Urinary bladder (tissue), 3 donors: ENCODE measurements at regions not wholly inside any gene's neighbourhood (a gene's known extent, or its start where the extent isn't known, plus 50 kb on each side); places are given as distances from the start of the nearest gene placed in this dataset.
"Not testable (repeated sequence)": the region's sequence is repeated elsewhere in the genome, so short reads cannot be mapped to it uniquely, and the experiment has no call there.

ENCODE experiments used
- DNase-seq: peaks from one replicate; pipeline ENCODE4 v3.0.0-alpha.2; 2015; ENCODE audit errors: extremely low spot score
- H3K27ac ChIP-seq: one replicate; pipeline ENCODE4 v1.5.1; 2013; ENCODE audit warnings: low read depth, mild to moderate bottlenecking, moderate library complexity
- H3K36me3 ChIP-seq: one replicate; pipeline ENCODE4 v1.6.1; 2013; ENCODE audit warnings: mild to moderate bottlenecking, moderate library complexity; ENCODE audit not compliant: insufficient read depth
- H3K4me1 ChIP-seq: one replicate; pipeline ENCODE4 v1.6.1; 2013; ENCODE audit warnings: mild to moderate bottlenecking, moderate library complexity; ENCODE audit not compliant: insufficient read depth
- H3K4me3 ChIP-seq: one replicate; pipeline ENCODE4 v1.5.1; 2013; ENCODE audit warnings: low read depth, low read length
- WGBS: extraction: QIAGEN DNeasy Blood & Tissue Kit; methylation state at CpG from one replicate; pipeline ENCODE4 v1.1.7; 2013; 5-methylcytosine and 5-hydroxymethylcytosine counted together
- donor health status: healthy with polysubstance abuse.
- donor health status: healthy.

DNA sequence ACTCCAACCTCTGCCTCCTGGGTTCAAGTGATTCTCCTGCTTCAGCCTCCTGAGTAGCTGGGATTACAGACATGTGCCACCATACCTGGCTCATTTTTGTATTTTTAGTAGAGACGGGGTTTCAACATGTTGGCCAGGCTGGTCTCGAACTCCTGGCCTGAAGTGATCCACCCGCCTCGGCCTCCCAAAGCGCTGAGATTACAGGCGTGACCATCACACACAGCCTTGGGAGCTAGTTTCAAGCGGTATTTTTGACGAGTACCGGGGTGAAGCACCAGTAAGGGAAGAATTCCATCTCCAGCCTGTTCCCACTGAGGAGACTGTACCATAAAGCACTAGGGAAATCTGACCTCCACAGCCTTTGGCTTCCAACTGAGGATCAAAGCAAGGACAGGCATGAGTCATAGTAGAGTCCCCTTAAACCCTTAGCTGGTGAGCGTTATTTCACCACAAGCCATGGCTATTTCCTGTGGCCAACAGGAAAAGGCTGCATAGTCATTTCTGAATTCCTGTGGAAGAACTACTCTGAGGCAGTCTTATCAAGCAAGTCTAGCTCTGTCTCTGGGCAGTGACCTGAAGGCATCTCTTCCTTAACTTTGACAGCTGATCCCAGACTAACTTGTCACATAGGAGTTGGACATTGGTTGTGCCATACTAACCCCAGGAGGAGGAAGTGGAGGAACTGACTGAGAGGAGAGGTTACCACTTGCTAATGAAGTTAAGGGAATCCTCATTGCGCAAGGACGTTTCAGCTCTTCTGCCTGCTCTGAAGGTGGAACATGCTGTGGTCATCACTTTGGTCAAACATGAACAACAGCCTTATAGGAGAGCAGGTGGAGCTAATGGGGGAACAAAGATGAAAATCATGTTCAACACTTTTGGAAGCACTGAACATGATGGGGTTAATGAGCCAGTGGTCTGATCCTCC, 85.8 kb upstream of the DMRT1 start:
- Histone ChIP-seq H3K27ac (no peak overlapping the region), H3K36me3 (no peaks in the 10 kb centered on the region), H3K4me1 (peaks cover 2% of the 10 kb centered on the region), H3K4me3 (no peak overlapping the region)
- DNase-seq = no peak
- 87% methylated on average over 12 of the region's 12 CpGs for WGBS

DNA sequence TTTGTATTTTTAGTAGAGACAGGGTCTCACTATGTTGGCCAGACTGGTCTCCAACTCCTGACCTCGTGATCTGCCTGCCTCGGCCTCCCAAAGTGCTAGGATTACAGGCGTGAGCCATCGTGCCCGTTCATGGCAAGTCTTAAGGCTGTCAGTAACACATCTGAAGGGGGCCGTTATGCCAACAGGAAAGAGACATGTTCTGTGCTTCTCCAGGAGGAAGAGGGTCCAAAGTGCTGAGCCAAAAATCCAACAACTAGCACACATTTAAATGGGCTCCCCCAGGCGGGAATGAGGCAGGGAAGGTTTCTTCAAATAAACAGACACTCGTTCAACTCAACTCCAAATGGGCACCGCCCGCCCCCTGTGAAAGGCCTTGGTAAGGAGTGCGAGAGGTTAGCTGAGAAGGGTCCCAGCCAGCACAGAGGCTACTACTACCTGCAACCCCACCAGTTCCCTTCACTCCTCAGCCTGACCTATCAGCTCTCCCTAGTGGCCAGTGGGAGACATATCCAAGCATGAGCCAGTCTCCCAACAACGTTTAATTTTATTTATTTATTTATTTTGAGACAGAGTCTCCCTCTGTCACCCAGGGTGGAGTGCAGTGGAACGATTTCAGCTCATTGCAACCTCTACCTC, 84.1 kb upstream of the DMRT1 start:
- WGBS = 74% methylated on average over 13 of the region's 13 CpGs
- Histone ChIP-seq H3K4me3 (no peak overlapping the region), H3K27ac (no peak overlapping the region), H3K4me1 (peaks cover 2% of the 10 kb centered on the region), H3K36me3 (no peaks in the 10 kb centered on the region)
- no peak for DNase-seq

DNA sequence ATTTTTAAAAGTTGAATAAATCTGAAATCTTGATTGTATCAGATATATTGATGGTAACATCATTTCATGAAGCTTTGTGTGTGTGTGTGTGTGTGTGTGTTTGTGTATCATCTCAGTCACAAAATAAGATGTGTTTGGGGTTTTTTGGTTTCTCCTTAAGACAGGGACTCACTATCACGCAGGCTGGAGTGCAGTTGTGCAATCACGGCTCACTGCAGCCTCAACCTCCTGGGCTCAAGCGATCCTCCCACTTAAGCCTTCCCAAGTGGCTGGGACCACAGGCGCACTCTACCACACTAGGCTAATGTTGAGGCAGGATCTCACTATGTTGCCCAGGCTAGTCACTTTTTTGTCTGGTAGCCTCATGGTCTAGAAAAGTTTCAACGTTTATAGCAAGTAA, 83.4 kb upstream of the DMRT1 start:
- WGBS = 93% methylated on average over 5 of the region's 5 CpGs

DNA sequence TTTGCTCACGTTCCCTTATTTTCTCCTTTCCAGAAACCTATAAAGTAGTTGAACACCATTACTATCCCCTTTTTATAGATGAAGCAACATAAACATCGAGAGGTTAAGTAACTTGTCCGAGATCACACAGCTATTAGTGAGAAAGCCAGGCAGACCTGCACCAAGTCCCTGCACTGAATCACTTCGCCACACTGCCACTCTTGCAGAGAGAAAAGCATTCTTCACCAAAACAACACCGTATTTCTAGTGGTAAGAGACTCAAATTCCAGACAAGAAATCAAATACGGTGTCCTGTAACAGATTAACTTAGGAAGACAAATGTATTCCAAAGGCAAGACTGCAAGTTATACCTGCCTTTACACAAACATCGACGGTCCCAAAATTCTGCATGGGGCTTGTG, 82.0 kb upstream of the DMRT1 start:
- WGBS = 80% methylated on average over 8 of the region's 8 CpGs
- peaks cover 2% of the 10 kb centered on the region for H3K4me1 ChIP-seq
- DNase-seq = no peak
- H3K36me3 ChIP-seq = no peaks in the 10 kb centered on the region
- no peak overlapping the region for H3K27ac ChIP-seq
- H3K4me3 ChIP-seq = no peak overlapping the region

More for the DNA sequence above, 83.4 kb upstream of the DMRT1 start:
- Histone ChIP-seq H3K4me1 (peaks cover 2% of the 10 kb centered on the region), H3K36me3 (no peaks in the 10 kb centered on the region), H3K4me3 (no peak overlapping the region), H3K27ac (no peak overlapping the region)
- no peak for DNase-seq

DNA sequence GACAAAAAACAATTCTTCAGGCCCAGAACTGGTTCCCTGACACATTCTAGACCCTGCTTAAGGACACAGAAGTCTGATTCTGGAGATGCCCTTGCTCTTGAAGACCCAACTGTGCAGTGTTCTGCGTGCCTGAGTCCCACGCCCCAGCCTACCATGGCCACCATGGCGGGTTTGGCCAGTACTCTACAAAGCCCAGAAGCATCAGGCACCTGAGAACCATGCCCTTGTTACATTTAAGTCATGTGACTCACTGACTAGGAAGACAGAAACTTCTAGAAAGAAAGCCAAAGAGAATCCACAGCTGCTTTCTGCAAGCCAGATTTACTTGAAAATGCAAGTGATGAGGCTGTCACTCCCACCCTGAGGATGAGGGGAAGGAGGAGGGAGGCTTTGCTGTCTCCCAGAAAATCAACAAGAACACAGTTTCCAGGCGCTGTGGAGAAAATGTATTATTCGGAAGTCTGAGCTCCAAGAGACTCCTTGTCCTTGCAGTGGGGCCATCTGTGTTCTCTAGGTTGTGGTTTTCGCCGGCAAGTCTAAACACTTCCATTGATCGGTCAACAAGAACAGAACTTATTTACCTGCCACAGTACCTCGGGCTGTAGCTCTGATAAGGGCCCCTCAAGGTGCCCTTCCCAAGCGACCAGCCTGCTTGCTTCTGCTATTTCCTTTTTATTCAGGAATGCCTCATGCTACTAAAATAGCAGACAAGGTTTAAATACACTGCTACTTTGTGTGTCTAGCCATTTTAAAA, 81.3 kb upstream of the DMRT1 start:
- peaks cover 2% of the 10 kb centered on the region for H3K4me1 ChIP-seq

DNA sequence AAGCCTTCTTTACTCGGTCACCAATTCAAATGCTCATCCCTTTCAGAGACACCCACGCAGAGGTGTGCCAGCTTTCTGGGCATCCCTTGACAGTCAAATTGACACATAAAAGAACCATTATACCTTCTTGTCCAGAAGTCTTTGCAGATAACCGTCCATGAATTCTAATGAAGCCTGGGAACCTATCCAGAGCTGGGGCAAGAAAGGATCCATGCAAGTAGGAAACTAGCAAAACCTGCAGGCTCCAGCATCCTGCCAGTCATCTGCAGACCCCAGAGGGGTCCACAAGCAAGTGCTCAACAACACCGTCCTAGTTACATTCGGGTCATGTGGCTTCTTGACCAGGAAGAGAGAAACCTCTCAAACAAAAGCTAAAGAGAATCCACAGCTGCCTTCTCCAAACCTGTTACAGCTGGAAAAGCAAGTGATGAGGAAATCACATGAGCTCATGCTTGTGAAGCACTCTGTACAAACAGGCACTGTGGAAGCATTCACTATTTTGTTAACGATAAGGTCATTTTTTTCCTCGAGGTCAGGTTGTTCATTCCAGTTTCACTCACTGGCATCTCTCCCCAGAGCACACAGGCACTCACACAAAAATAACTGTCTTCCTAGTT, 80.2 kb upstream of the DMRT1 start:
- no peak for DNase-seq
- H3K4me3 ChIP-seq = no peak overlapping the region
- no peak overlapping the region for H3K27ac ChIP-seq
- peaks cover under 1% of the 10 kb centered on the region for H3K4me1 ChIP-seq
- no peaks in the 10 kb centered on the region for H3K36me3 ChIP-seq
- WGBS = 72% methylated on average over 7 of the region's 7 CpGs

More for the DNA sequence above, 81.3 kb upstream of the DMRT1 start:
- H3K27ac ChIP-seq = no peak overlapping the region
- WGBS = 88% methylated on average over 10 of the region's 10 CpGs
- no peak overlapping the region for H3K4me3 ChIP-seq
- H3K36me3 ChIP-seq = no peaks in the 10 kb centered on the region
- no peak for DNase-seq

DNA sequence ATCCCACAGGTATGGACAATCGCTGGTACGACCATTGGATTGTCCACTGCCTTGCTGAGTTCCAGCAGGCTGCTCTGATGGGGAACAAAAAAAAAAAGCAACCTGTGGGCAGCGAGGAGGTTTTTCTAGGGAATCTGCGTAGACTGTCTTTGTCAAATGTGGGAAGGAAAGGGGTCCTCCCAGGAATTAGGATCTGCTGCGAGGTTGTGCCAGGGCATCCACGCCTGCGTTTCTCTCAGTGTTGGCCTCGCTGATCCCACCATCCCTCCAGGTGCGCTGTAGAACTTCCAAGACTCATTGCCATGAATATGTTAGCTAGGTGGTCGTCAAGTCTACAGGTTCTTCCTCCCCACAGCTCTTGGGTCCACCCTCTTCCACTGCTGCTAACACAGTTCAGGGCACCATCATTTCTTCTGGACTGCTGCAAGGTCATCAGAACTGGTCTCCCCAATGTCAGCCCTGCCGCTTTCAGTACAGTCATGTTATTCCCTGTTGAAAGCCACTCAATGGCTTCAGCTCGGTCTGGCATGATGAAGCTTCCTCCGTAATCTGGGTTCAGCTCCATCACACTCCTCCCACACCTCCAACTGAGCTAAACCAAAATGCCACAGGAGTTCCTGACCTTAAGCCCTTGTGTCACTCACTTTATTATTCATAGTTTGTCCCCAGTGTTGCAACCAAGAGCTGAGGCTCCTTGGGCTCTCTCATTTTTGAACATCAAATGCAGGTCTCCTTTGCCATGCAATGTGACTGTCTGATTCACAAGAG, 79.5 kb upstream of the DMRT1 start:
- Histone ChIP-seq H3K27ac (no peak overlapping the region), H3K36me3 (no peaks in the 10 kb centered on the region), H3K4me3 (no peak overlapping the region), H3K4me1 (peaks cover 2% of the 10 kb centered on the region)
- no peak for DNase-seq
- 93% methylated on average over 13 of the region's 13 CpGs for WGBS

DNA sequence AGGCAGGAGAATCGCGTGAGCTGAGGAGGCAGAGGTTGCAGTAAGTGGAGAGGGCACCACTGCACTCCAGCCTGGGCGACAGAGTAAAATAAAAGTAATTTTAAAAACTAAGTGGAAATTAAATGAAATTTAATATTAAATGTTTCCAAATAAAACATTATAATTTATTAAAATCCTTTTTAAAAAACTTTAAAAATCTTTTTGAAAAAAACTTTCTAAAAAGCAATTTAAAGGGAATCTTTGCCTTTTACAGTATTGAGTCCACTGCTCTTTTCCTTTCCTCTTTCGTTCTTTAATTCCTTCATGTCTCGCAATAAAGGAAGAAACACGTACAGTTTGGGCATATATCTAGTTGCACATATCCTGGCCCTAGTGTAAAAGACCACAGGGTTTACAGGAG, 77.8 kb upstream of the DMRT1 start:
- 72% methylated on average over 6 of the region's 6 CpGs for WGBS
- DNase-seq = no peak
- no peaks in the 10 kb centered on the region for H3K36me3 ChIP-seq
- H3K27ac ChIP-seq = no peak overlapping the region
- H3K4me1 ChIP-seq = peaks cover 2% of the 10 kb centered on the region
- H3K4me3 ChIP-seq = no peak overlapping the region

DNA sequence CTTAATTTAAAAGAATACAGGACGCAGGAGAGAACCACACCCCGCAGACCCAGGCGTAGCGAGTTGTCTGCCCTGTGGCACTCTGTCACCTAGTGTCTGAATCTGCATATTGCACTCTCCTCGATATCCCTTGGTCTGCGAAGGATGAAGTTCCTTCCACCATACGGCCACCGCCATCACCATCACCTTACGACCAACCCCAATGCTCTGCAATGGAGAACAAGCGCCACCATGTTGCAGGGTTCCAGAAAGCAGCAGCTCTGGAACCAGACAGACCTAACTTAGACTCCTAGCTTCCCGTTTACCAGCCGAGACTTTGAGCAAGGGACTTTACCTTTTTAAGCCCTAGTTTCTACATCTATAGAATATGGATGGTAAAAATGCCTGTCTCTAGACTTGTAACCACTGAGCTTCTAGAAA, 77.4 kb upstream of the DMRT1 start:
- 51% methylated on average over 12 of the region's 12 CpGs for WGBS
- no peak overlapping the region for H3K27ac ChIP-seq
- H3K4me3 ChIP-seq = no peak overlapping the region
- H3K4me1 ChIP-seq = peaks cover 2% of the 10 kb centered on the region
- H3K36me3 ChIP-seq = no peaks in the 10 kb centered on the region
- DNase-seq = no peak

DNA sequence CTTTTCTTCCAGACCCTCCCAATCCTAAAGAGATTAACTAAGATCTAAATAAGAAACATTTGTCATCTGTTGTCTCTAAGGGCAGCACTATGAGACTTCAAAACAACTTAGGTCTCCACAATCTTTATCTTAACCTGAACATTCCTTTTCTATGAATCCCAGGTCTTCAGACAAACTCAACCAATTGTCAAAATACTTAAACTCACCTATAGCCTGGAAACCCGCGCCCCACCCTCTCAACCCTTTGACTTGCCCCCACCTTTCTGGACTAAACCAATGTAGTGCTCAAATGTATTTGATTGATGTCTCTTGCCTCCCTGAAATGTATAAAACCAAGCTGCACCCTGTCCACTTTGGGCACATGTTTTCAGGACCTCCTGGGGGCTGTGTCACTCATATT, 76.5 kb upstream of the DMRT1 start:
- no peak for DNase-seq
- Histone ChIP-seq H3K4me1 (peaks cover 2% of the 10 kb centered on the region), H3K27ac (no peak overlapping the region), H3K36me3 (no peaks in the 10 kb centered on the region), H3K4me3 (no peak overlapping the region)
- WGBS = 89% methylated on average over 2 of the region's 2 CpGs

DNA sequence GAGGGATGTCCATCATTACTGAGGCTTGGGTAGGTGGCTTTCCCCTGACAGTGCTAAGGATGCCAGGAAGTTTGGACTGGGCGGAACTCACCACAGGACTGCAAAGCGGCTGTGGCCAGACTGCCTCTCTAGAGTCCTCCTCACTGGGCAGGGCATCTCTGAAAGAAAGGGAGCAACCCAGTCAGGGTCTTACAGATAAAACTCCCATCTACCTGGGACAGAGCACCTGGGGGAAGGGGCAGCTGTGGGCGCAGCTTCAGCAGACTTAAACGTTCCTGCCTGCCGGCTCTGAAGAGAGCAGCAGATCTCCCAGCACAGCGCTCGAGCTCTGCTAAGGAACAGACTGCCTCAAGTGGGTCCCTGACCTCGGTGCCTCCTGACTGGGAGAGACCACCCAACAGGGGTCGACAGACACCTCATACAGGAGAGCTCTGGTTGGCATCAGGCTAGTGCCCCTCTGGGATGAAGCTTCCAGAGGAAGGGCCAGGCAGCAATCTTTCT, 74.4 kb upstream of the DMRT1 start:
- WGBS = 93% methylated on average over 9 of the region's 9 CpGs
- H3K27ac ChIP-seq, DNase-seq, H3K4me1 ChIP-seq, H3K4me3 ChIP-seq, H3K36me3 ChIP-seq: not testable (repeated sequence)

DNA sequence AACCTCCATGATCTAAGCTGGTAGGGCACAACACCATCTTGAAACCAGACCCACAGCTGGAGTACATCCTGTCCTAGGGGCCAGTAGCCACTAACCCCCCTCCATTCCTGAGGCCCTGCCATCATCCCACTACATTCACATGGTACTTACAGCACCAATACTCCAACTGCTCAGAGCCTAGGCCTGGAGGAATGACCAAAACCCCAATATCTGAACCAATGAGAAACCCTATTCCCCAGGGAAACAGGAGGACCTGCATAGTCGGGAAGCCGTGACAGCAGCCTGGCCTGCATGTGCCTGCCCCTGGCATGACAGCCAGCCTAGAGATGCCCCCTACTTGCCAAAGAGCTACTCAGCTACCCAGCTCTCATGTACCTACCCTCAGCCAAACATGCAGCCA, 65.4 kb upstream of the DMRT1 start:
- no peaks in the 10 kb centered on the region for H3K36me3 ChIP-seq
- no peaks in the 10 kb centered on the region for H3K4me1 ChIP-seq
- no peak for DNase-seq
- H3K27ac ChIP-seq = no peak overlapping the region
- 45% methylated on average over 2 of the region's 2 CpGs for WGBS
- no peak overlapping the region for H3K4me3 ChIP-seq

DNA sequence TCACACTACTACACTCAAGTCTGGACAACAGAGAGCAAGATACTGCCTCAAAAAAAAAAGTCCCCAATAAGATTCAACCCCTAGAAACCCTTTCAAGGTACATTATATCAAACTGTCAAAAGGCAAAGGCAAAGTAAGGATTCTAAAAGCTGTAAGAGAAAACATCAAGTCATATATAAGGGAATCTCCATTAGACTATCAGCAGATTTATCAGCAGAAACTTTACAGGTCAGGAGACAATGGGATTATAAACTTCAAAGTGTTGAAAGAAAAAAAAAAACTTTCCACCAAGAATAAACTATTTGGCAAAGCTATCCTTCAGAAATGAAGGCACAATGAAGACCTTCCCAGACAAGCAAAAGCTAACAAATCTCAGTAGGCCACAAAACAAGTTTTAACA, 63.5 kb upstream of the DMRT1 start:
- Histone ChIP-seq H3K27ac (no peak overlapping the region), H3K4me3 (no peak overlapping the region), H3K4me1 (no peaks in the 10 kb centered on the region), H3K36me3 (no peaks in the 10 kb centered on the region)
- no peak for DNase-seq
